ENCODE measurements at regions not wholly inside any gene's neighbourhood (a gene's known extent, or its start where the extent isn't known, plus 50 kb on each side); places are given as distances from the start of the nearest gene placed in this dataset.

- no peak for TF ChIP-seq RAD21 (IDR thresholded peaks at IDR 0.05)
- no peak for TF ChIP-seq SP1 (IDR thresholded peaks at IDR 0.05)
- TF ChIP-seq NR2F2 (IDR thresholded peaks at IDR 0.05), result no peak
- TF ChIP-seq YY1 (IDR thresholded peaks at IDR 0.05), result no peak
- no peak for TF ChIP-seq JUND (IDR thresholded peaks at IDR 0.05)
- no peak for TF ChIP-seq TAF1 (conservative IDR thresholded peaks at IDR 0.05)
- TF ChIP-seq MAX (IDR thresholded peaks at IDR 0.05), result no peak
- TF ChIP-seq GABPA (IDR thresholded peaks at IDR 0.05 in 1 of 2, conservative IDR thresholded peaks at IDR 0.05 in 1 of 2), result no peak
- TF ChIP-seq ZBTB33 (IDR thresholded peaks at IDR 0.05), result no peak
- no peak for TF ChIP-seq EGR1 (IDR thresholded peaks at IDR 0.05; ENCODE audit: low read depth in 2 of 2)
- no peak for TF ChIP-seq FOXA2 (IDR thresholded peaks at IDR 0.05)
- DNase-seq (ENCODE audit: low spot score), result no peak
- no peaks in the 10 kb centered on the region for H3K36me3 ChIP-seq (ENCODE audit: control insufficient read depth in 4 of 4, insufficient read depth in 3 of 4, low read depth in 1 of 4, low read length in 3 of 4)
- no peak overlapping the region for H3K27ac ChIP-seq (ENCODE audit: low read depth in 1 of 2, low read length in 2 of 2)
- WGBS, result 54% methylated on average over 1 of the region's 1 CpG
- H3K4me3 ChIP-seq (ENCODE audit: low read depth in 1 of 3, low read length in 3 of 3), result no peak overlapping the region
- H3K4me1 ChIP-seq (ENCODE audit: control insufficient read depth in 4 of 4, insufficient read depth in 4 of 4, low read length in 3 of 4), result no peaks in the 10 kb centered on the region
- H3K9me3 ChIP-seq (ENCODE audit: control insufficient read depth in 4 of 4, low read length in 3 of 4), result no peaks in the 10 kb centered on the region
- no peaks in the 10 kb centered on the region for H3K27me3 ChIP-seq (ENCODE audit: control insufficient read depth in 4 of 4, insufficient read depth in 4 of 4, low read length in 3 of 4)
- H3K9ac ChIP-seq (ENCODE audit: low read depth in 1 of 2, low read length in 2 of 2), result no peak overlapping the region
These were observed 886.1 kb upstream of the SORCS1 start for GRCh38 chr10:108050626-108051025.

- 95% methylated on average over 1 of the region's 1 CpG for WGBS
- Histone ChIP-seq H3K4me1 (ENCODE audit: control insufficient read depth in 4 of 4, insufficient read depth in 4 of 4, low read length in 3 of 4) (no peaks in the 10 kb centered on the region), H3K9me3 (ENCODE audit: control insufficient read depth in 4 of 4, low read length in 3 of 4) (no peaks in the 10 kb centered on the region), H3K4me3 (ENCODE audit: low read depth in 1 of 3, low read length in 3 of 3) (no peak overlapping the region), H3K27ac (ENCODE audit: low read depth in 1 of 2, low read length in 2 of 2) (no peak overlapping the region), H3K27me3 (ENCODE audit: control insufficient read depth in 4 of 4, insufficient read depth in 4 of 4, low read length in 3 of 4) (no peaks in the 10 kb centered on the region), H3K9ac (ENCODE audit: low read depth in 1 of 2, low read length in 2 of 2) (no peak overlapping the region), H3K36me3 (ENCODE audit: control insufficient read depth in 4 of 4, insufficient read depth in 3 of 4, low read depth in 1 of 4, low read length in 3 of 4) (no peaks in the 10 kb centered on the region)
- DNase-seq (ENCODE audit: low spot score), result no peak
- TF ChIP-seq EGR1 (IDR thresholded peaks at IDR 0.05; ENCODE audit: low read depth in 2 of 2) (no peak), FOXA1 (IDR thresholded peaks at IDR 0.05) (no peak), YY1 (IDR thresholded peaks at IDR 0.05) (no peak)
These were observed 885.2 kb upstream of the SORCS1 start for GRCh38 chr10:108049668-108050067.

- H3K27me3 ChIP-seq (ENCODE audit: control insufficient read depth in 4 of 4, insufficient read depth in 4 of 4, low read length in 3 of 4), result no peaks in the 10 kb centered on the region
- TF ChIP-seq FOXA2 (IDR thresholded peaks at IDR 0.05), result no peak
- TF ChIP-seq NR2F2 (IDR thresholded peaks at IDR 0.05), result no peak
- TF ChIP-seq MAX (IDR thresholded peaks at IDR 0.05), result no peak
- no peak for TF ChIP-seq HNF4G (IDR thresholded peaks at IDR 0.05)
- TF ChIP-seq CTCF (IDR thresholded peaks at IDR 0.05; ENCODE audit: low read depth, low read length, missing input control), result no peak
- no peak for TF ChIP-seq RAD21 (IDR thresholded peaks at IDR 0.05)
- TF ChIP-seq ATF3 (IDR thresholded peaks at IDR 0.05), result no peak
- no peak for TF ChIP-seq EGR1 (IDR thresholded peaks at IDR 0.05; ENCODE audit: low read depth in 2 of 2)
- no peak for TF ChIP-seq TAF1 (conservative IDR thresholded peaks at IDR 0.05)
- no peak for TF ChIP-seq FOXA1 (IDR thresholded peaks at IDR 0.05)
- no peak for TF ChIP-seq HNF4A (conservative IDR thresholded peaks at IDR 0.05)
- DNase-seq (ENCODE audit: low spot score), result no peak
- no peaks in the 10 kb centered on the region for H3K36me3 ChIP-seq (ENCODE audit: control insufficient read depth in 4 of 4, insufficient read depth in 3 of 4, low read depth in 1 of 4, low read length in 3 of 4)
- H3K9ac ChIP-seq (ENCODE audit: low read depth in 1 of 2, low read length in 2 of 2), result no peak overlapping the region
- no peaks in the 10 kb centered on the region for H3K9me3 ChIP-seq (ENCODE audit: control insufficient read depth in 4 of 4, low read length in 3 of 4)
- no peak overlapping the region for H3K4me3 ChIP-seq (ENCODE audit: low read depth in 1 of 3, low read length in 3 of 3)
- WGBS, result 80% methylated on average over 2 of the region's 2 CpGs
- no peaks in the 10 kb centered on the region for H3K4me1 ChIP-seq (ENCODE audit: control insufficient read depth in 4 of 4, insufficient read depth in 4 of 4, low read length in 3 of 4)
- H3K27ac ChIP-seq (ENCODE audit: low read depth in 1 of 2, low read length in 2 of 2), result no peak overlapping the region
These were observed 884.4 kb upstream of the SORCS1 start for GRCh38 chr10:108048898-108049297.

Measured in liver (tissue), 8 donors.